Body of pancreas (tissue), 4 donors: ENCODE measurements at regions not wholly inside any gene's neighbourhood (a gene's known extent, or its start where the extent isn't known, plus 50 kb on each side); places are given as distances from the start of the nearest gene placed in this dataset.

Experiments used
- CTCF ChIP-seq, 7 experiments: fragments of 450-650 bp in 4 of 7; fragments of 200-600 bp in 3 of 7; sonication (generic) in 3 of 7; IDR thresholded peaks; one replicate each; pipeline ENCODE4 v1.5.1; 2016 to 2019; ENCODE audit warnings: antibody characterized with exemption in 7 of 7
- POLR2A ChIP-seq, 3 donors: fragments of 450-650 bp; IDR thresholded peaks; one replicate each; pipeline ENCODE4 v1.6.1; 2016; ENCODE audit warnings: antibody characterized with exemption in 3 of 3, mild to moderate bottlenecking in 2 of 3

- TF ChIP-seq POLR2A (IDR thresholded peaks at IDR 0.05) (no peak), CTCF (IDR thresholded peaks at IDR 0.05) (no peak)
These were observed 108.8 kb downstream of the IRX5 start for GRCh38 chr16:55039511-55039910.
